Activated T-cell treated with anti-CD3 and anti-CD28 coated beads for 1 hour (primary cell): ENCODE measurements at regions not wholly inside any gene's neighbourhood (a gene's known extent, or its start where the extent isn't known, plus 50 kb on each side); places are given as distances from the start of the nearest gene placed in this dataset.

Experiments
- DNase-seq: peaks from one replicate; pipeline ENCODE4 v3.0.0-alpha.2; 2020; ENCODE audit warnings: low read depth

GRCh38 chr3:72257738-72258137, 472.8 kb upstream of the PROK2 start:
- no peak for DNase-seq

- no peak for DNase-seq
These were observed 472.3 kb upstream of the PROK2 start for GRCh38 chr3:72257203-72257602.

- DNase-seq: no peak
These were observed 471.8 kb upstream of the PROK2 start for GRCh38 chr3:72256716-72257115.

DNA sequence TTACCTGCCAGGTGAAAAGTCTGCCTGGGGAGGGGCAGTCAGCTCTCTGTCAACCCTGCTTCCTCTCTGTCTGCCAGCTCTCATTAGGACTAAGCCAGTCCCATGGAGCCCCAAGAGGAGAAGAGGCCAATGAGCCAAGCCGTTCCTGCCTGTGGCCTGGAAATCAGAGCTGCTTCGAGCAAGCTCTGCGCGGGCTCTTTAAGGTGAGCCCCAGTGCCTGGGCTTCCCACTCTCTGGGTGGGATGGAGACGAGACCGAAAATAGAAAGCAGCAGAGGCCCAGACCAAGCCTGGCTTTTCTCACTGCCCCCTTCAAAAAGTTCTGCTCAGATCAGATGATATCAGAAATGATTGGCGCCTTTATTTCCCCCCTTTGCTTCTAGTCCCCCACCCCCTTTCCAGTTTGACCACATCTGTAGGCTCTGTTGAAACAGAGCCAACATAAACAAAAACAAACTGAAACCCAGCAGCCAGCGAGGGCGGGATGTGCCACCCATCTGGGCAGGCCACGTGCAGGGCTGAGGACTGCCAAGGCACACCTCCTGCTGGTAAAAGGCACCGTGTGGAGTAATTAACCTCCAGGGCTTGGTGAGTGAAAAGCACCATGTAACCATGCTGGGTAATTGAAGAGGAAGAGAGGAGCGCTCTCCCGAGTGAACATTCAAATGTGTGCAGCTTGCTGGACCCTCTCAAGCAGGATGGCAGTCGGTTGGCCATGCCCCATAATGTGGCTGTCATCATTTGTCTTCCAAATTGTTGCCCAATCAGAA, 471.0 kb upstream of the PROK2 start:
- peak; percentile 10 for DNase-seq

GRCh38 chr3:72255191-72255590, 470.2 kb upstream of the PROK2 start:
- no peak for DNase-seq

DNA sequence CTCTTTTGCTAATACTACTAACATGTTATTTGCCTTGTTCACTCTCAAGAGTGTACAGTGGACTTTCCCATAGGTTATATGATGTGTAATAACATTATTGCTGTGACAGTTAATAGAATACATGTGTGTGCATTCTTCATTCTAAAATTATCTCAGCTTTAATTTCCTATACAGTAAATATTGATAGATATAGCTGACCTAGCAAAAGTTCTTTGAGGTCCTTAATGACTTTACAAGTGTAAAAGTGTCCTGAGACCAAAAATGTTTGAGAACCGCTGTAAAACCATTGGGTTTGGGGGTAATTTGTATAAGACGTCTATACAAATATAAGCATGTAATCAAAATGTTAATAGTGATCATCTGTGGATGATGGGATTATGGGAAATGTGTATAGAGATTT, 469.5 kb upstream of the PROK2 start:
- no peak for DNase-seq

DNA sequence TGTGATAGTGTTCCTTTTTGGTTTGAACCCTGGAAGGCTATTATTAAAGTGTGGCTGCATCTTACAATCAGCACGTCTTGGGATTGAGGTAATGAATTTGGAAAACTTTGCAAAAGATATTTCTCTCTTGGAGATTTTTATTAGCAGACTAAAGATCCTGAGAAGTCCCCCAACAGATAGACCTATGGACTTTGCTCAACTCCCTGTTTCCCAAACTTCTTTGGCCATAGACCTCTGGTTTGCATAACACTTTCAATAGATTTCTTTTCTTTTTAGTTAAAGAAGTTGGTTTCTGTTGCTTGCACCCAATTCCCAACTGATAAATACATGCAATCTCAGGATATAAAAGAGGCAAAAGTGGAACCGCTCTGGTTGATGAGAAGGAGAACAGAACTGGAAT, 465.8 kb upstream of the PROK2 start:
- no peak for DNase-seq

DNA sequence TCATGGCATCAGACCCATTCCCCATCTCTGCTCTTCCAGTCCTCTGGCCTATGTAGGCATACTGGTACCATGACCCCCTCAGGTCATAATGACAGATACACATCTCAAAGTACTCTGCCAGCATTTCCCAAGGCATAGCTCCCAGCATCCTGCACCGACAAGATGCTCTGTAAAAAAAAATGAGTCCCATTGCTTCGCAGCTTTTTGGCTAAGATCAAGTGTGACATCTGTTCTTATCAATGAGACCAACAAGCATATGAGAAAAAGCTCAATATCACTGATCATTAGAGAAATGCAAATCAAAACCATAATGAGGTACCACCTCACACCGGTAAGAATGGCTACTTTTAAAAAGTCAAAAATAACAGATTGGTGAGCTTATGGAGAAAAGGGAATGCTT, 463.9 kb upstream of the PROK2 start:
- no peak for DNase-seq

GRCh38 chr3:72248389-72248761, 463.4 kb upstream of the PROK2 start:
- DNase-seq: no peak

DNA sequence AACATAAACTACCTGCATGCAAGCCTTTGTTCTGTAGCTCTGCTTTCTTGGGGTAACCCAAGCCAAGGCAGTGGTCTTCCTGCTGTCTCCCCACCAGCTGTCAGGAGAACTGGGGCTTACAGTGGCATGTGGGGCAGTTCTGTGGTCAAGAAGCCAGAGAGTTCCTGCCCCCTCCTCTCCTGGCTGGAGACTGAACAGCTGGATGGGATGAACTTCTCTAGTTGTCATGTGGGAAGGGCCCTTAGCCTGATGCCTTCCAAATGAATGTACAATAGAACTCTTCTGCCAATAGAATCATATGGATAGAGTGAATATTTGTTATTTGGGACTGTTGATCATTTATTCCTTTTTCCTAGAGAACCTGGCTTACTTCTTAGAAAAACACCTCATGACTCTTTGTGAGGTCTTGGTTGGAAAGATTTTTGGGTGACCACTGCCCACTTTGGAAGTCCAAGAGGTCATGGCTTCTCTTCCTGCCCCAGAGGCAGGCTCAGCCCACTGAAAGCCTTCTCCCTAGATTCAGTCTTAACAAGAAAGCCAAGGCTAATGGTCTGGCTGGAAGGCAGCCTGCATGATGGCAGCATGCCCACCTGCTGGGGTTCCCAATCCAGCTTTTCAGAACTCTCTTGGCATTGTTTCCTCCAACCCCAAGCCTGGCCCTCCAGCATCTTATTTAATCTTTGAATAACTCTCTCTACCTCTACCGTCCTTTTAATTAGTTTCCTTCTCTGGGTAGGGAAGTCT, 462.9 kb upstream of the PROK2 start:
- DNase-seq: no peak

DNA sequence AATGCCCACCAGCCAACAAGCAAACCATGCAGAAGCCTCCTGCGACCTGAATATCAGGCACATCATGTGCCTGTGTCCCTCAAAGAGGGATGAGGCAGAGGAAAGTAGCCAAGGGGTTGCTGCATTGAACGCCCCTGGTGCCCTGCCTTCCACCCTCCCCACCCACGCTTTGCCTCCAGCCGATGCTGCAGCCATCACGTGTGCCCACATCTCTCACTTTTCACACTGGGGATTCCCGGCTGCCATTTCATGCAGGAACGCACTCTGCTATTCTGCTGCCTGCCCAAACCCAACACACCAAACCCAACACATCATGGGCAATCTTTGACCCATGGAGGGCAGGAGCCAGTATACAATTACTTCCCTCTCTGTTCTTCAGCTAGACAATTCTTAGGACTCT, 462.2 kb upstream of the PROK2 start:
- no peak for DNase-seq

DNA sequence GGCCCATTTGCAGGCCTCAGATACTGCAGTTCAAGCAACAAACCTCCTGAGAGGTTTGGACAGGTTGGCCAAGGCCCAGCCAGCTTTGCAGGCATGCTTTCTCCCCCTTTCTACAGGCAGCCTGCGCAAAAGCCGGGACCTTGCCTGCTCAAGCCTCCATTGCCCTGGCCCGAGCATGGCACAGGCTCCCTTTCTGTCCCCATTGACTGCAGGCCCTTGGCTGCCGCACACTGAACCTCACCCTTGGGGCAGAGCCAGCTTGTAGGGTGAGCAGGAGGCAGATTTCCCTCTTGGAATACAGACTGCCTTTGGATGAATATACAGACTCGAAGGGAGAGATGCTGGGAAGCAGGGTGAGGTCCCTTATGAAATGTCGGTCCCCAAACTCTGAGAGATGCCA, 461.7 kb upstream of the PROK2 start:
- DNase-seq: no peak

- DNase-seq: no peak
These were observed 460.3 kb upstream of the PROK2 start for GRCh38 chr3:72245183-72245811.

GRCh38 chr3:72244396-72244795, 459.4 kb upstream of the PROK2 start:
- no peak for DNase-seq

GRCh38 chr3:72242326-72242725, 457.4 kb upstream of the PROK2 start:
- no peak for DNase-seq

DNA sequence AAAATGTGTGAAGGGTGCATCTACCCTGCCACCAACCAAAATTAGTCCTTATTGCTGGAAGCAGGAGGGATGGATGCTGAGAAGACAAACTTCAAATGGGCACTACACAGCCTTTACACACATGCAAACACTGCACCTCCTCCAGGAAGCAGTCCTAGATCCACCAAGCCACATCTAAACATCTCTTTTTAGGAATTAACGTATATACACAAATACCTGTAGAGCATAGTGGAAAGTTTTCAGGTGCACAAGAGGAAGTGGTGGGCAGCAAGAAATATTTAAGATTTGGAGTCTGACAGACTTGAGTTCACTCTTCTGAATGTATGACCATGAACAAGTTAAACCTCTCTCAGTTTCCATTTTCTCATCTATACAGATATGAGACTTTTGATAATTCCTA, 456.6 kb upstream of the PROK2 start:
- DNase-seq: no peak

- DNase-seq: no peak
These were observed 455.6 kb upstream of the PROK2 start for GRCh38 chr3:72240531-72240930.

DNA sequence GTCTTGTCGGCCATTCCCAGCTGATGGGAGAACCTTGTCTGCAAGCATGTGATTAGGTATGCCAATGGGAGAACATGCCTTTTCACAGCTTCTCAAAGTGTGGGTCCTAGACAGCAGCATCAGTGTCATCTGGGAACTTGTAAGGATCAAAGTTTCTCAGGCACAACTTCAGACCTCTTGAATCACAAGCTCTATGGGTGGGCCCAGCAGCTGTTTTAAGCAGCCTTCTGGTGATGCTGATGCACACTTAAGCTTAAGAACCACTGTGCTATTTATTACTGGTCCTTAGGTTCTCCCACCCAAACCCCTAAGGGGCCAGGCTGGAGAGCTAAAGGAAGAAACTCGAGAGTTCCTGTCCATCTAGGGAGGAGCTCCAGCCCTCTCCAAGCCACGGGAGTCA, 453.9 kb upstream of the PROK2 start:
- DNase-seq: no peak

- DNase-seq: no peak
These were observed 453.2 kb upstream of the PROK2 start for GRCh38 chr3:72238010-72238691.

DNA sequence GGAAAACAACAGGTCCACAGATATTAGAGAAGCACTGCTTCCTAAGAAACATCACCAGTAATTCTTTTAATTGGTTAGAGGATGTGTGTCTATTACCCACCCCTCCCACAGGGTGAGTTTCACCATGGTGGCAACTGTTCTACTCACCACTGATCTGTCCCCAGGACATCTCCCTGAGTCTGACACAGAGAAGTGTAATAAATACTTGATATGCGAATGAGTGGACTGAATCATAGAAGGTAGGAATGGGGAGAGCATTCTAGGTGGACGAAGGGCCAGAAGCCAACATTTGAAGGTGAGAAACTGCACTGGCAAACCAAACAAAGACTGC, 452.7 kb upstream of the PROK2 start:
- no peak for DNase-seq

GRCh38 chr3:72234391-72234790, 449.4 kb upstream of the PROK2 start:
- no peak for DNase-seq

- no peak for DNase-seq
These were observed 448.6 kb upstream of the PROK2 start for GRCh38 chr3:72233571-72233970.

DNA sequence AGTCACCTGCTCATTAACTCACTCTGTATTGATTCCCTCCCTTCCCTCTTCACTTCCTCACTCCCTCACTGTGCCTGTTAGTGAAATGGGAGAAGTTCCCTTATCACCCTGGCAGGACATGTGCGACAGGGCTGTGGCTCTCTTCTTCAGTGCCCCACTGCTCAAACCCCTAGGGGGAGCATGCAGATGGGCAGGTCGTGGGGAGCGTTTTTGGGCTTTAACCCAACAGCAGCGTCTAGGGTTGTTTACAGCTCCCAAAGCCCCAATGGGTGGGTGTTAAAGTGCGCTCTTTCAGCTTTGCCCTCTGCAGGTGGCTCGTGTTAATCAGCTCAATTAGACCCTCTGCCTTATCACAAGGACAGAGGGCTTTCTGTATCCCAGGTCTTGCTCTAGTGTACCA, 447.8 kb upstream of the PROK2 start:
- no peak for DNase-seq
